ENCODE measurements at regions not wholly inside any gene's neighbourhood (a gene's known extent, or its start where the extent isn't known, plus 50 kb on each side); places are given as distances from the start of the nearest gene placed in this dataset.

GRCh38 chr14:28695109-28695508 lies 71.5 kb upstream of the FOXG1 start:
- Histone ChIP-seq H2AFZ (no peak overlapping the region), H3K9ac (no peak overlapping the region), H3K9me2 (ENCODE audit: insufficient read depth) (no peaks in the 10 kb centered on the region), H3K79me2 (ENCODE audit: insufficient read depth) (no peaks in the 10 kb centered on the region), H3K36me3 (ENCODE audit: low read depth) (no peaks in the 10 kb centered on the region), H3F3A (ENCODE audit: insufficient read depth) (no peaks in the 10 kb centered on the region), H3K4me1 (ENCODE audit: insufficient read depth) (no peaks in the 10 kb centered on the region), H3K4me3 (no peak overlapping the region), H3K9me3 (ENCODE audit: low read depth) (no peaks in the 10 kb centered on the region), H3K27ac (no peak overlapping the region), H3K27me3 (replicated peaks; ENCODE audit: insufficient read depth) (no peaks in the 10 kb centered on the region), H4K20me1 (ENCODE audit: insufficient read depth) (no peaks in the 10 kb centered on the region), H3K4me2 (ENCODE audit: unreplicated experiment) (no peak overlapping the region)
- no peak for DNase-seq
- in situ Hi-C loops (cut with MboI): no loop called here
- no peak for TF ChIP-seq EZH2 (IDR thresholded peaks at IDR 0.05; ENCODE audit: insufficient read depth, poor library complexity, severe bottlenecking)
- TF ChIP-seq EZH2phosphoT487 (IDR thresholded peaks at IDR 0.05; ENCODE audit: insufficient read depth, low read depth): no peak

- no peaks in the 10 kb centered on the region for H4K20me1 ChIP-seq (ENCODE audit: insufficient read depth)
- H3K9me2 ChIP-seq (ENCODE audit: insufficient read depth): no peaks in the 10 kb centered on the region
- H3K27ac ChIP-seq: no peak overlapping the region
- H3K27me3 ChIP-seq (replicated peaks; ENCODE audit: insufficient read depth): no peaks in the 10 kb centered on the region
- H3K4me1 ChIP-seq (ENCODE audit: insufficient read depth): no peaks in the 10 kb centered on the region
- no peaks in the 10 kb centered on the region for H3K9me3 ChIP-seq (ENCODE audit: low read depth)
- in situ Hi-C loops (cut with MboI): no loop called here
- no peak for TF ChIP-seq EZH2 (IDR thresholded peaks at IDR 0.05; ENCODE audit: insufficient read depth, poor library complexity, severe bottlenecking)
- no peak for TF ChIP-seq EZH2phosphoT487 (IDR thresholded peaks at IDR 0.05; ENCODE audit: insufficient read depth, low read depth)
- H3F3A ChIP-seq (ENCODE audit: insufficient read depth): no peaks in the 10 kb centered on the region
- no peak overlapping the region for H3K9ac ChIP-seq
- WGBS, 2 experiments (ENCODE audit: low coverage in 1 of 2, low lambda C conversion rate in 2 of 2, missing lambda C conversion rate in 2 of 2): 4 to 7% methylated on average over 2 of the region's 2 CpGs
- no peaks in the 10 kb centered on the region for H3K36me3 ChIP-seq (ENCODE audit: low read depth)
- H3K4me2 ChIP-seq (ENCODE audit: unreplicated experiment): no peak overlapping the region
- no peak overlapping the region for H2AFZ ChIP-seq
- no peaks in the 10 kb centered on the region for H3K79me2 ChIP-seq (ENCODE audit: insufficient read depth)
- no peak overlapping the region for H3K4me3 ChIP-seq
- DNase-seq: no peak
Observed at GRCh38 chr14:28701733-28702132, 64.9 kb upstream of the FOXG1 start.

- 20 to 26% methylated on average over 4 of the region's 4 CpGs for WGBS, 2 experiments (ENCODE audit: low coverage in 1 of 2, low lambda C conversion rate in 2 of 2, missing lambda C conversion rate in 2 of 2)
- H3K4me2 ChIP-seq (ENCODE audit: unreplicated experiment): no peak overlapping the region
Observed at GRCh38 chr14:28703482-28703881, 63.1 kb upstream of the FOXG1 start.

GRCh38 chr14:28704153-28704552 lies 62.4 kb upstream of the FOXG1 start:
- no peaks in the 10 kb centered on the region for H4K20me1 ChIP-seq (ENCODE audit: insufficient read depth)
- H3K4me3 ChIP-seq: no peak overlapping the region
- H3F3A ChIP-seq (ENCODE audit: insufficient read depth): no peaks in the 10 kb centered on the region
- H3K27me3 ChIP-seq (replicated peaks; ENCODE audit: insufficient read depth): no peaks in the 10 kb centered on the region
- no peak overlapping the region for H3K27ac ChIP-seq
- no peaks in the 10 kb centered on the region for H3K4me1 ChIP-seq (ENCODE audit: insufficient read depth)
- H3K9ac ChIP-seq: no peak overlapping the region
- in situ Hi-C loops (cut with MboI): no loop called here
- no peak overlapping the region for H2AFZ ChIP-seq
- H3K9me2 ChIP-seq (ENCODE audit: insufficient read depth): no peaks in the 10 kb centered on the region
- no peak for DNase-seq
- H3K4me2 ChIP-seq (ENCODE audit: unreplicated experiment): no peak overlapping the region
- H3K9me3 ChIP-seq (ENCODE audit: low read depth): no peaks in the 10 kb centered on the region
- TF ChIP-seq EZH2phosphoT487 (IDR thresholded peaks at IDR 0.05; ENCODE audit: insufficient read depth, low read depth) (no peak), EZH2 (IDR thresholded peaks at IDR 0.05; ENCODE audit: insufficient read depth, poor library complexity, severe bottlenecking) (no peak)
- no peaks in the 10 kb centered on the region for H3K79me2 ChIP-seq (ENCODE audit: insufficient read depth)
- H3K36me3 ChIP-seq (ENCODE audit: low read depth): no peaks in the 10 kb centered on the region

More at GRCh38 chr14:28703482-28703881, 63.1 kb upstream of the FOXG1 start:
- H3K4me1 ChIP-seq (ENCODE audit: insufficient read depth): no peaks in the 10 kb centered on the region
- no peak overlapping the region for H2AFZ ChIP-seq
- no peaks in the 10 kb centered on the region for H3K9me3 ChIP-seq (ENCODE audit: low read depth)
- H4K20me1 ChIP-seq (ENCODE audit: insufficient read depth): no peaks in the 10 kb centered on the region
- in situ Hi-C loops (cut with MboI): no loop called here
- no peak overlapping the region for H3K27ac ChIP-seq
- H3K9ac ChIP-seq: no peak overlapping the region
- no peaks in the 10 kb centered on the region for H3K79me2 ChIP-seq (ENCODE audit: insufficient read depth)
- TF ChIP-seq EZH2 (IDR thresholded peaks at IDR 0.05; ENCODE audit: insufficient read depth, poor library complexity, severe bottlenecking): no peak
- TF ChIP-seq EZH2phosphoT487 (IDR thresholded peaks at IDR 0.05; ENCODE audit: insufficient read depth, low read depth): no peak
- H3F3A ChIP-seq (ENCODE audit: insufficient read depth): no peaks in the 10 kb centered on the region
- no peaks in the 10 kb centered on the region for H3K9me2 ChIP-seq (ENCODE audit: insufficient read depth)
- no peak overlapping the region for H3K4me3 ChIP-seq
- H3K36me3 ChIP-seq (ENCODE audit: low read depth): no peaks in the 10 kb centered on the region
- no peaks in the 10 kb centered on the region for H3K27me3 ChIP-seq (replicated peaks; ENCODE audit: insufficient read depth)
- no peak for DNase-seq

GRCh38 chr14:28707814-28708213 lies 58.8 kb upstream of the FOXG1 start:
- Histone ChIP-seq H3K9ac (no peak overlapping the region), H3K9me2 (ENCODE audit: insufficient read depth) (no peaks in the 10 kb centered on the region), H3F3A (ENCODE audit: insufficient read depth) (no peaks in the 10 kb centered on the region), H3K4me3 (no peak overlapping the region), H3K36me3 (ENCODE audit: low read depth) (no peaks in the 10 kb centered on the region), H4K20me1 (ENCODE audit: insufficient read depth) (no peaks in the 10 kb centered on the region), H3K27ac (no peak overlapping the region), H3K4me1 (ENCODE audit: insufficient read depth) (no peaks in the 10 kb centered on the region), H3K4me2 (ENCODE audit: unreplicated experiment) (no peak overlapping the region), H2AFZ (no peak overlapping the region), H3K9me3 (ENCODE audit: low read depth) (no peaks in the 10 kb centered on the region), H3K27me3 (replicated peaks; ENCODE audit: insufficient read depth) (no peaks in the 10 kb centered on the region), H3K79me2 (ENCODE audit: insufficient read depth) (no peaks in the 10 kb centered on the region)
- WGBS, 2 experiments (ENCODE audit: low coverage in 1 of 2, low lambda C conversion rate in 2 of 2, missing lambda C conversion rate in 2 of 2): 15 to 25% methylated on average over 2 of the region's 2 CpGs
- DNase-seq: peak; percentile 38
- in situ Hi-C loops (cut with MboI): no loop called here
- TF ChIP-seq EZH2phosphoT487 (IDR thresholded peaks at IDR 0.05; ENCODE audit: insufficient read depth, low read depth) (no peak), EZH2 (IDR thresholded peaks at IDR 0.05; ENCODE audit: insufficient read depth, poor library complexity, severe bottlenecking) (no peak)
